ENCODE measurements at regions not wholly inside any gene's neighbourhood (a gene's known extent, or its start where the extent isn't known, plus 50 kb on each side); places are given as distances from the start of the nearest gene placed in this dataset.

DNA sequence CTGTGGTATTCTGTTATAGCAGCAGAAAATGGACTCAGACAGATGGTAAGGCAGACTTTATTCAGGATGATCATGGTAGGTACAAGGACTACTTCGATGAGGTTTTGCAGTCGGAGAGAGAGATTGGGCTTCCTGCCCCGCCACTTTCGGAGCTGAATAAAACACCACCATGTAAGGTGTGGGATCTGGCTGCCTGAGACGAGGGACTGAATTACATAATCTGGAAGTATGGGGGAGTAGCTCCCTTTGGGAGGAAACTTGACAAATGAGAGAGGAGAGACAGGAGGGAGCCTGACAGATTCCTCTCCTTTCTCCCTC is 255.5 kb upstream of the GATB start:
- intact Hi-C loops (cut with micrococcal nuclease; ENCODE audit: unreplicated experiment) = no loop called here
- Histone ChIP-seq H3K4me1 (ENCODE audit: control insufficient read depth, insufficient read depth, low read length) (peaks cover 13% of the 10 kb centered on the region), H3K79me2 (ENCODE audit: control insufficient read depth, insufficient read depth, low read length) (no peaks in the 10 kb centered on the region), H3K27ac (ENCODE audit: control insufficient read depth, insufficient read depth) (no peak overlapping the region), H3K4me3 (no peak overlapping the region), H2AFZ (ENCODE audit: control insufficient read depth, low read depth, low read length) (no peak overlapping the region), H3K36me3 (ENCODE audit: control insufficient read depth in 2 of 2, insufficient read depth in 2 of 2, low read length in 1 of 2) (no peaks in the 10 kb centered on the region), H3K9ac (ENCODE audit: control insufficient read depth, insufficient read depth, low read length) (no peak overlapping the region), H3K27me3 (replicated peaks in 1 of 2; ENCODE audit: control insufficient read depth in 2 of 2, insufficient read depth in 2 of 2, low read length in 1 of 2) (no peaks in the 10 kb centered on the region), H4K20me1 (ENCODE audit: control insufficient read depth, insufficient read depth) (no peaks in the 10 kb centered on the region), H3K9me3 (replicated peaks; ENCODE audit: control insufficient read depth, insufficient read depth, low read length) (peaks cover 3% of the 10 kb centered on the region; the same call in 2 of the 3 replicates), H3K4me2 (ENCODE audit: control insufficient read depth, insufficient read depth) (no peak overlapping the region)
- FAIRE-seq (no peak), DNase-seq (ENCODE audit: low read depth, low spot score) (no peak), ATAC-seq (no peak)
- no TSS peak for BruUV-seq (replicated peaks)
- SMC1A ChIA-PET (ENCODE audit: uncharacterized antibody, unreplicated experiment) = no interaction called here
- RAD21 ChIA-PET (ENCODE audit: unreplicated experiment) = no interaction called here
- CTCF ChIA-PET = no interaction called here
- in situ Hi-C loops (cut with MboI) = no loop called here
- TF ChIP-seq ZNF384 (IDR thresholded peaks at IDR 0.05; ENCODE audit: borderline replicate concordance, low read depth, low read length) (no peak), SMAD1 (IDR thresholded peaks at IDR 0.05; ENCODE audit: low read depth, partially characterized antibody) (no peak), NFYB (IDR thresholded peaks at IDR 0.05; ENCODE audit: insufficient read depth, low read depth, low read length) (no peak), ESRRA (IDR thresholded peaks at IDR 0.05; ENCODE audit: low read length) (no peak), MEF2A (IDR thresholded peaks at IDR 0.05; ENCODE audit: insufficient read depth, low read depth, low read length) (no peak), NFIC (IDR thresholded peaks at IDR 0.05; ENCODE audit: low read depth, low read length) (no peak), POLR2AphosphoS2 (IDR thresholded peaks at IDR 0.05; ENCODE audit: low read depth, low read length) (no peak), POLR2A (IDR thresholded peaks at IDR 0.05; ENCODE audit: low read depth, low read length) (no peak), HCFC1 (IDR thresholded peaks at IDR 0.05; ENCODE audit: low read length) (no peak), NRF1 (conservative IDR thresholded peaks at IDR 0.05; ENCODE audit: low read depth, low read length) (no peak), PAX8 (IDR thresholded peaks at IDR 0.05) (no peak), GATAD2B (conservative IDR thresholded peaks at IDR 0.05; ENCODE audit: low read depth) (no peak)
- TF ChIP-seq, protein P1, sequence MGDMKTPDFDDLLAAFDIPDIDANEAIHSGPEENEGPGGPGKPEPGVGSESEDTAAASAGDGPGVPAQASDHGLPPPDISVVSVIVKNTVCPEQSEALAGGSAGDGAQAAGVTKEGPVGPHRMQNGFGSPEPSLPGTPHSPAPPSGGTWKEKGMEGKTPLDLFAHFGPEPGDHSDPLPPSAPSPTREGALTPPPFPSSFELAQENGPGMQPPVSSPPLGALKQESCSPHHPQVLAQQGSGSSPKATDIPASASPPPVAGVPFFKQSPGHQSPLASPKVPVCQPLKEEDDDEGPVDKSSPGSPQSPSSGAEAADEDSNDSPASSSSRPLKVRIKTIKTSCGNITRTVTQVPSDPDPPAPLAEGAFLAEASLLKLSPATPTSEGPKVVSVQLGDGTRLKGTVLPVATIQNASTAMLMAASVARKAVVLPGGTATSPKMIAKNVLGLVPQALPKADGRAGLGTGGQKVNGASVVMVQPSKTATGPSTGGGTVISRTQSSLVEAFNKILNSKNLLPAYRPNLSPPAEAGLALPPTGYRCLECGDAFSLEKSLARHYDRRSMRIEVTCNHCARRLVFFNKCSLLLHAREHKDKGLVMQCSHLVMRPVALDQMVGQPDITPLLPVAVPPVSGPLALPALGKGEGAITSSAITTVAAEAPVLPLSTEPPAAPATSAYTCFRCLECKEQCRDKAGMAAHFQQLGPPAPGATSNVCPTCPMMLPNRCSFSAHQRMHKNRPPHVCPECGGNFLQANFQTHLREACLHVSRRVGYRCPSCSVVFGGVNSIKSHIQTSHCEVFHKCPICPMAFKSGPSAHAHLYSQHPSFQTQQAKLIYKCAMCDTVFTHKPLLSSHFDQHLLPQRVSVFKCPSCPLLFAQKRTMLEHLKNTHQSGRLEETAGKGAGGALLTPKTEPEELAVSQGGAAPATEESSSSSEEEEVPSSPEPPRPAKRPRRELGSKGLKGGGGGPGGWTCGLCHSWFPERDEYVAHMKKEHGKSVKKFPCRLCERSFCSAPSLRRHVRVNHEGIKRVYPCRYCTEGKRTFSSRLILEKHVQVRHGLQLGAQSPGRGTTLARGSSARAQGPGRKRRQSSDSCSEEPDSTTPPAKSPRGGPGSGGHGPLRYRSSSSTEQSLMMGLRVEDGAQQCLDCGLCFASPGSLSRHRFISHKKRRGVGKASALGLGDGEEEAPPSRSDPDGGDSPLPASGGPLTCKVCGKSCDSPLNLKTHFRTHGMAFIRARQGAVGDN (IDR thresholded peaks at IDR 0.05) = no peak
- TF ChIP-seq, protein P2, sequence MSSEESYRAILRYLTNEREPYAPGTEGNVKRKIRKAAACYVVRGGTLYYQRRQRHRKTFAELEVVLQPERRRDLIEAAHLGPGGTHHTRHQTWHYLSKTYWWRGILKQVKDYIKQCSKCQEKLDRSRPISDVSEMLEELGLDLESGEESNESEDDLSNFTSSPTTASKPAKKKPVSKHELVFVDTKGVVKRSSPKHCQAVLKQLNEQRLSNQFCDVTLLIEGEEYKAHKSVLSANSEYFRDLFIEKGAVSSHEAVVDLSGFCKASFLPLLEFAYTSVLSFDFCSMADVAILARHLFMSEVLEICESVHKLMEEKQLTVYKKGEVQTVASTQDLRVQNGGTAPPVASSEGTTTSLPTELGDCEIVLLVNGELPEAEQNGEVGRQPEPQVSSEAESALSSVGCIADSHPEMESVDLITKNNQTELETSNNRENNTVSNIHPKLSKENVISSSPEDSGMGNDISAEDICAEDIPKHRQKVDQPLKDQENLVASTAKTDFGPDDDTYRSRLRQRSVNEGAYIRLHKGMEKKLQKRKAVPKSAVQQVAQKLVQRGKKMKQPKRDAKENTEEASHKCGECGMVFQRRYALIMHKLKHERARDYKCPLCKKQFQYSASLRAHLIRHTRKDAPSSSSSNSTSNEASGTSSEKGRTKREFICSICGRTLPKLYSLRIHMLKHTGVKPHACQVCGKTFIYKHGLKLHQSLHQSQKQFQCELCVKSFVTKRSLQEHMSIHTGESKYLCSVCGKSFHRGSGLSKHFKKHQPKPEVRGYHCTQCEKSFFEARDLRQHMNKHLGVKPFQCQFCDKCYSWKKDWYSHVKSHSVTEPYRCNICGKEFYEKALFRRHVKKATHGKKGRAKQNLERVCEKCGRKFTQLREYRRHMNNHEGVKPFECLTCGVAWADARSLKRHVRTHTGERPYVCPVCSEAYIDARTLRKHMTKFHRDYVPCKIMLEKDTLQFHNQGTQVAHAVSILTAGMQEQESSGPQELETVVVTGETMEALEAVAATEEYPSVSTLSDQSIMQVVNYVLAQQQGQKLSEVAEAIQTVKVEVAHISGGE (CRISPR knock-in tag; IDR thresholded peaks at IDR 0.05) = no peak
- 85% methylated on average over 5 of the region's 5 CpGs for WGBS (ENCODE audit: insufficient coverage, insufficient replicate concordance, low lambda C conversion rate, missing lambda C conversion rate)
- POLR2A ChIA-PET = no interaction called here

Measured in GM12878 (cell line).